Neural progenitor cell (in vitro differentiated cells): ENCODE measurements at regions not wholly inside any gene's neighbourhood (a gene's known extent, or its start where the extent isn't known, plus 50 kb on each side); places are given as distances from the start of the nearest gene placed in this dataset.

Experiments
- DNase-seq: peaks from one replicate; pipeline ENCODE4 v3.0.0-alpha.2; 2016; ENCODE audit warnings: low spot score
- H2AFZ ChIP-seq: fragments of 200-600 bp; sonication (generic); replicated peaks from 2 replicates; pipeline ENCODE4 v1.6.1; 2016; ENCODE audit warnings: antibody characterized with exemption
- H3F3A ChIP-seq: fragments of 200-600 bp; sonication (generic); 2 replicates; pipeline ENCODE4 v1.6.1; 2016; ENCODE audit warnings: antibody characterized with exemption, low read depth
- H3K27ac ChIP-seq: fragments of 200-600 bp; sonication (generic); 2 replicates; pipeline ENCODE4 v1.5.1; 2016; ENCODE audit warnings: mild to moderate bottlenecking
- H3K27me3 ChIP-seq: fragments of 200-600 bp; sonication (generic); 2 replicates; pipeline ENCODE4 v1.6.1; 2016; ENCODE audit warnings: mild to moderate bottlenecking, moderate library complexity
- H3K36me3 ChIP-seq: fragments of 200-600 bp; sonication (generic); 2 replicates; pipeline ENCODE4 v1.5.1; 2016
- H3K4me1 ChIP-seq: fragments of 200-600 bp; sonication (generic); 2 replicates; pipeline ENCODE4 v1.6.1; 2016; ENCODE audit warnings: mixed run types
- H3K4me2 ChIP-seq: fragments of 200-600 bp; sonication (generic); 2 replicates; pipeline ENCODE4 v1.6.1; 2016
- H3K4me3 ChIP-seq: fragments of 200-600 bp; sonication (generic); 2 replicates; pipeline ENCODE4 v1.5.1; 2016
- H3K79me2 ChIP-seq: fragments of 200-600 bp; sonication (generic); 2 replicates; pipeline ENCODE4 v1.6.1; 2016; ENCODE audit warnings: low read depth
- H3K9ac ChIP-seq: fragments of 200-600 bp; sonication (generic); 2 replicates; pipeline ENCODE4 v1.6.1; 2016
- H3K9me3 ChIP-seq: fragments of 200-600 bp; sonication (generic); 2 replicates; pipeline ENCODE4 v1.5.1; 2016; ENCODE audit warnings: low read depth
- H4K20me1 ChIP-seq: fragments of 200-600 bp; sonication (generic); 2 replicates; pipeline ENCODE4 v1.6.1; 2016; ENCODE audit warnings: low read depth
- H3K27ac Mint-ChIP-seq: 3 replicates; pipeline ENCODE4 v1.8.0; 2021; ENCODE audit warnings: mixed read lengths
- H3K27me3 Mint-ChIP-seq: 2 replicates; pipeline ENCODE4 v1.8.0; 2022; ENCODE audit warnings: low read depth, mild to moderate bottlenecking, inconsistent platforms, moderate library complexity, mixed read lengths; ENCODE audit not compliant: insufficient read depth
- H3K36me3 Mint-ChIP-seq: 3 replicates; pipeline ENCODE4 v1.8.0; 2021; ENCODE audit warnings: mixed read lengths
- H3K4me1 Mint-ChIP-seq: 3 replicates; pipeline ENCODE4 v1.8.0; 2021; ENCODE audit warnings: mixed read lengths
- H3K4me3 Mint-ChIP-seq: 3 replicates; pipeline ENCODE4 v1.8.0; 2021; ENCODE audit warnings: mild to moderate bottlenecking, moderate library complexity, mixed read lengths
- H3K9me3 Mint-ChIP-seq: 3 replicates; pipeline ENCODE4 v1.8.0; 2020; ENCODE audit warnings: mixed read lengths
- EZH2 ChIP-seq: fragments of 200-600 bp; sonication (generic); IDR thresholded peaks from 2 replicates; pipeline ENCODE4 v1.6.1; 2017; ENCODE audit warnings: antibody characterized with exemption, mild to moderate bottlenecking, moderate library complexity
- EZH2phosphoT487 ChIP-seq: fragments of 200-600 bp; sonication (generic); IDR thresholded peaks from 2 replicates; pipeline ENCODE4 v1.6.1; 2017; ENCODE audit warnings: antibody characterized with exemption
- TF ChIP-seq, protein P1 (sequence below): fragments of 200-600 bp; sonication (generic); IDR thresholded peaks from 2 replicates; pipeline ENCODE4 v1.5.1; 2017; ENCODE audit warnings: antibody characterized with exemption, mild to moderate bottlenecking

DNA sequence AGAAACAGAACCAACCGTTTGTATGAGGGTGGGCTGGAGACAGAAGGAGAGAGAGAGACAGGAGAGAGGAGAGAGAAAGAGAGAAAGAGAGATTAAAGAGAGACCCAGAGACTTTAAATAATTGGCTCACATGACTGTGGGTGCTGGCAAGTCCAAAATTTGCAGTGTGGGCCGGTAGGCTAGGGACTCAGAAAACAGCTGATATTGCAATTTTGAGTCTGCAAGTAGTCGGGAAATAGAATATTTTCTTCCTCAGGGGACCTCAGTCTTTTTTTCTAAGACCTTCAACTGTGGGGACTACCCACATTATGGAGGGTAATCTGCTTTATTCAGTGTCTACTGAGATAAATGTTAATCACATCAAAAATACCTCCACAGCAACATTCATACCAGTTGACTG lies 1439.0 kb downstream of the CDH11 start:
- no peaks in the 10 kb centered on the region for H3K36me3 Mint-ChIP-seq
- no peaks in the 10 kb centered on the region for H3K36me3 ChIP-seq
- TF ChIP-seq, protein P1, sequence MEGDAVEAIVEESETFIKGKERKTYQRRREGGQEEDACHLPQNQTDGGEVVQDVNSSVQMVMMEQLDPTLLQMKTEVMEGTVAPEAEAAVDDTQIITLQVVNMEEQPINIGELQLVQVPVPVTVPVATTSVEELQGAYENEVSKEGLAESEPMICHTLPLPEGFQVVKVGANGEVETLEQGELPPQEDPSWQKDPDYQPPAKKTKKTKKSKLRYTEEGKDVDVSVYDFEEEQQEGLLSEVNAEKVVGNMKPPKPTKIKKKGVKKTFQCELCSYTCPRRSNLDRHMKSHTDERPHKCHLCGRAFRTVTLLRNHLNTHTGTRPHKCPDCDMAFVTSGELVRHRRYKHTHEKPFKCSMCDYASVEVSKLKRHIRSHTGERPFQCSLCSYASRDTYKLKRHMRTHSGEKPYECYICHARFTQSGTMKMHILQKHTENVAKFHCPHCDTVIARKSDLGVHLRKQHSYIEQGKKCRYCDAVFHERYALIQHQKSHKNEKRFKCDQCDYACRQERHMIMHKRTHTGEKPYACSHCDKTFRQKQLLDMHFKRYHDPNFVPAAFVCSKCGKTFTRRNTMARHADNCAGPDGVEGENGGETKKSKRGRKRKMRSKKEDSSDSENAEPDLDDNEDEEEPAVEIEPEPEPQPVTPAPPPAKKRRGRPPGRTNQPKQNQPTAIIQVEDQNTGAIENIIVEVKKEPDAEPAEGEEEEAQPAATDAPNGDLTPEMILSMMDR: no peak
- TF ChIP-seq EZH2phosphoT487: no peak
- TF ChIP-seq EZH2: no peak
- no peak overlapping the region for H2AFZ ChIP-seq
- no peak overlapping the region for H3K27ac Mint-ChIP-seq
- H3K4me3 Mint-ChIP-seq: no peak overlapping the region
- no peaks in the 10 kb centered on the region for H3K4me1 Mint-ChIP-seq
- no peak for DNase-seq
- no peak overlapping the region for H3K27ac ChIP-seq
- no peak overlapping the region for H3K4me2 ChIP-seq
- H3K27me3 Mint-ChIP-seq: peaks cover 3% of the 10 kb centered on the region
- no peaks in the 10 kb centered on the region for H4K20me1 ChIP-seq
- no peaks in the 10 kb centered on the region for H3K9me3 ChIP-seq
- H3K27me3 ChIP-seq: no peaks in the 10 kb centered on the region
- H3K9ac ChIP-seq: no peak overlapping the region
- H3K4me3 ChIP-seq: no peak overlapping the region
- no peaks in the 10 kb centered on the region for H3F3A ChIP-seq
- peaks cover 5% of the 10 kb centered on the region for H3K9me3 Mint-ChIP-seq
- H3K79me2 ChIP-seq: no peaks in the 10 kb centered on the region
- H3K4me1 ChIP-seq: no peaks in the 10 kb centered on the region

DNA sequence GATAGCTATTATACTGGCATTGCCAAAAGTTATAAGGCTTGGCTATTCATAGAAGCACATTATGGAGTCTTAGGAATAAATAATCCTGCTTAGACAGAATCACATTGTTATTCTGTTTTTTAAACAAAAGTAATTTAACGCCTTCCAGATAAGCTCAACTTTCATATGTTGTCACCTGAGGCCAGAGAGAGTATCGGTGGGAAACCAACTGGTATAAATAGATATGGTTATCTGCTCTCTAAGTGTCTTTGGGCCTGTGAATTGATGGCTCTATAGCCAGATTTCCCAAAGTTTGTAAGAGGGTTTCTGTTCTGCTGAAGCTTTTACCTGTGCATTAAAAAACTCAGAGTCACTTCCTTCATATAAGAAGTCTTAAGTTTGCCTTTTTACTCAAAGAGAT lies 1449.4 kb downstream of the CDH11 start:
- Mint-ChIP-seq H3K9me3 (no peaks in the 10 kb centered on the region), H3K4me3 (no peak overlapping the region), H3K36me3 (no peaks in the 10 kb centered on the region), H3K4me1 (no peaks in the 10 kb centered on the region), H3K27me3 (peaks cover 2% of the 10 kb centered on the region), H3K27ac (no peak overlapping the region)
- Histone ChIP-seq H4K20me1 (no peaks in the 10 kb centered on the region), H3K9ac (no peak overlapping the region), H2AFZ (no peak overlapping the region), H3K79me2 (no peaks in the 10 kb centered on the region), H3F3A (no peaks in the 10 kb centered on the region), H3K4me3 (no peak overlapping the region), H3K27ac (no peak overlapping the region), H3K9me3 (no peaks in the 10 kb centered on the region), H3K4me1 (no peaks in the 10 kb centered on the region), H3K36me3 (no peaks in the 10 kb centered on the region), H3K27me3 (no peaks in the 10 kb centered on the region), H3K4me2 (no peak overlapping the region)
- DNase-seq: no peak
- TF ChIP-seq, protein P1: no peak
- no peak for TF ChIP-seq EZH2
- TF ChIP-seq EZH2phosphoT487: no peak

DNA sequence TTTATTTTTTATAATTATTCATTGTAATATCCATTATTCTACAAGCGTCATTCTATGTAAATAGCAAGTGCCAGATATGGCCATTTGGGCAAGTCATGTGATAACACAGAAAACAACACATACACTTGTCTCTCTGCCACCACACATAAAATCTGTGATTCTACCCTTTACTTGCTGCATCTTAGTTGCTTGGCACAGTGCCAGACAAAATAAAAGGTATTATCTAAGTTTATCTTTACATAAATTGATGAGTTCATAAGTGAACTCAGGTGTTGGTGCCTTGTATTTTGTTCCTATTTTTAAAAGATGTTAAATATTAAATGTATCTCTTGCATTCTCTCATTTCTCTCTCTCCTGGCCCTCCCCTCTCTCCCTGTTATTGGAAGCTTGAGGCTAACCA lies 1458.7 kb downstream of the CDH11 start:
- peaks cover 2% of the 10 kb centered on the region for H3K27me3 Mint-ChIP-seq
- TF ChIP-seq, protein P1: no peak
- TF ChIP-seq EZH2phosphoT487: no peak
- TF ChIP-seq EZH2: no peak
- peaks cover 17% of the 10 kb centered on the region for H3F3A ChIP-seq
- H3K27ac Mint-ChIP-seq: no peak overlapping the region
- no peaks in the 10 kb centered on the region for H3K36me3 Mint-ChIP-seq
- no peaks in the 10 kb centered on the region for H4K20me1 ChIP-seq
- no peak overlapping the region for H3K4me3 ChIP-seq
- H3K9me3 ChIP-seq: no peaks in the 10 kb centered on the region
- no peaks in the 10 kb centered on the region for H3K79me2 ChIP-seq
- peaks cover 17% of the 10 kb centered on the region for H3K4me1 ChIP-seq
- H3K9ac ChIP-seq: no peak overlapping the region
- H3K4me2 ChIP-seq: no peak overlapping the region
- no peaks in the 10 kb centered on the region for H3K36me3 ChIP-seq
- no peak overlapping the region for H3K27ac ChIP-seq
- H3K4me3 Mint-ChIP-seq: no peak overlapping the region
- no peaks in the 10 kb centered on the region for H3K27me3 ChIP-seq
- no peak overlapping the region for H2AFZ ChIP-seq
- no peak for DNase-seq
- H3K9me3 Mint-ChIP-seq: peaks cover 6% of the 10 kb centered on the region
- H3K4me1 Mint-ChIP-seq: peaks cover 18% of the 10 kb centered on the region

DNA sequence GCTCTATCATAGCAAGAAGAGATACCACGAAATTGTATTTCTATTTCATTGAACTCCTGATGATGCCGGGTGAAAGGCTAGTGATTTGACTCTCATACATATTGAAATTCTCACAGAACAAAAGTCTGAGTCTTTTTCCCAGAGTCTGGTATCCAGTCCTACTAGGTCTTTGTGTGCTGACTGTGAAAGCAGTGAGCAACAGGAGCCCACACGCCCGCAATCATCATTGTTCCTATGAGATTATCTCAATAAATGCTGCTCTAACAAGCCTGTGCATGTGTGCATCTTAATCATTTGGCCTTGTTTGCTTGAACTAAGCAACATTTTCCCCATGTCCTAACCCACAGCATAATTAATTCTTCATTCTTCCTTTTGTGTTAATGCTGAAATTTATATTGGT lies 1466.0 kb downstream of the CDH11 start:
- peak; percentile 64 for DNase-seq
- no peak overlapping the region for H3K4me3 Mint-ChIP-seq
- TF ChIP-seq EZH2phosphoT487: no peak
- TF ChIP-seq, protein P1: no peak
- no peak for TF ChIP-seq EZH2

More for the DNA sequence above, 1466.0 kb downstream of the CDH11 start:
- no peaks in the 10 kb centered on the region for H4K20me1 ChIP-seq
- peaks cover 7% of the 10 kb centered on the region for H3K4me1 Mint-ChIP-seq
- no peaks in the 10 kb centered on the region for H3K79me2 ChIP-seq
- H3K27ac ChIP-seq: no peak overlapping the region
- no peaks in the 10 kb centered on the region for H3K9me3 ChIP-seq
- peak overlapping the region; percentile 70 for H2AFZ ChIP-seq
- no peaks in the 10 kb centered on the region for H3K36me3 Mint-ChIP-seq
- H3K4me2 ChIP-seq: peak overlapping the region; percentile 8
- H3F3A ChIP-seq: peaks cover 5% of the 10 kb centered on the region
- H3K36me3 ChIP-seq: no peaks in the 10 kb centered on the region
- H3K27me3 Mint-ChIP-seq: peaks cover 2% of the 10 kb centered on the region
- no peak overlapping the region for H3K4me3 ChIP-seq
- peaks cover 4% of the 10 kb centered on the region for H3K9me3 Mint-ChIP-seq
- H3K9ac ChIP-seq: no peak overlapping the region
- no peaks in the 10 kb centered on the region for H3K27me3 ChIP-seq
- peaks cover 23% of the 10 kb centered on the region for H3K4me1 ChIP-seq
- H3K27ac Mint-ChIP-seq: peak overlapping the region; percentile 19
